ENCODE measurements at regions not wholly inside any gene's neighbourhood (a gene's known extent, or its start where the extent isn't known, plus 50 kb on each side); places are given as distances from the start of the nearest gene placed in this dataset.
"Not testable (repeated sequence)": the region's sequence is repeated elsewhere in the genome, so short reads cannot be mapped to it uniquely, and the experiment has no call there.

- no peak for DNase-seq (ENCODE audit: low read depth)
These were observed 139.4 kb downstream of the CEBPB start for GRCh38 chr20:50329981-50330503.

GRCh38 chr20:50330504-50331313 lies 140.1 kb downstream of the CEBPB start:
- no peak for DNase-seq (ENCODE audit: low read depth)

- no peak for DNase-seq (ENCODE audit: low read depth)
These were observed 141.1 kb downstream of the CEBPB start for GRCh38 chr20:50331469-50332363.

GRCh38 chr20:50332491-50332980 lies 141.9 kb downstream of the CEBPB start:
- no peak for DNase-seq (ENCODE audit: low read depth)

GRCh38 chr20:50333131-50333670 lies 142.6 kb downstream of the CEBPB start:
- no peak for DNase-seq (ENCODE audit: low read depth)

GRCh38 chr20:50333812-50334211 lies 143.2 kb downstream of the CEBPB start:
- DNase-seq (ENCODE audit: low read depth) = no peak

- DNase-seq (ENCODE audit: low read depth) = not testable (repeated sequence)
These were observed 143.9 kb downstream of the CEBPB start for GRCh38 chr20:50334512-50334911.

- no peak for DNase-seq (ENCODE audit: low read depth)
These were observed 144.5 kb downstream of the CEBPB start for GRCh38 chr20:50335105-50335504.

- DNase-seq (ENCODE audit: low read depth) = no peak
These were observed 145.2 kb downstream of the CEBPB start for GRCh38 chr20:50335866-50336265.

- DNase-seq (ENCODE audit: low read depth) = no peak
These were observed 146.0 kb downstream of the CEBPB start for GRCh38 chr20:50336661-50337060.

- DNase-seq (ENCODE audit: low read depth) = no peak
These were observed 147.2 kb downstream of the CEBPB start for GRCh38 chr20:50337521-50338466.

GRCh38 chr20:50338479-50339391 lies 148.1 kb downstream of the CEBPB start:
- no peak for DNase-seq (ENCODE audit: low read depth)

- no peak for DNase-seq (ENCODE audit: low read depth)
These were observed 148.9 kb downstream of the CEBPB start for GRCh38 chr20:50339466-50339901.

GRCh38 chr20:50340541-50340940 lies 149.9 kb downstream of the CEBPB start:
- DNase-seq (ENCODE audit: low read depth) = no peak

- DNase-seq (ENCODE audit: low read depth) = no peak
These were observed 150.4 kb downstream of the CEBPB start for GRCh38 chr20:50341050-50341449.

GRCh38 chr20:50341880-50342637 lies 151.4 kb downstream of the CEBPB start:
- no peak for DNase-seq (ENCODE audit: low read depth)

GRCh38 chr20:50342638-50343102 lies 152.0 kb downstream of the CEBPB start:
- no peak for DNase-seq (ENCODE audit: low read depth)

- no peak for DNase-seq (ENCODE audit: low read depth)
These were observed 152.5 kb downstream of the CEBPB start for GRCh38 chr20:50343125-50343489.

- no peak for DNase-seq (ENCODE audit: low read depth)
These were observed 153.0 kb downstream of the CEBPB start for GRCh38 chr20:50343490-50344179.

Data from activated T-helper 1 cell treated with Interleukin-2 at 50 U/mL for 16 hours (primary cell).